ENCODE measurements at regions not wholly inside any gene's neighbourhood (a gene's known extent, or its start where the extent isn't known, plus 50 kb on each side); places are given as distances from the start of the nearest gene placed in this dataset.

DNA sequence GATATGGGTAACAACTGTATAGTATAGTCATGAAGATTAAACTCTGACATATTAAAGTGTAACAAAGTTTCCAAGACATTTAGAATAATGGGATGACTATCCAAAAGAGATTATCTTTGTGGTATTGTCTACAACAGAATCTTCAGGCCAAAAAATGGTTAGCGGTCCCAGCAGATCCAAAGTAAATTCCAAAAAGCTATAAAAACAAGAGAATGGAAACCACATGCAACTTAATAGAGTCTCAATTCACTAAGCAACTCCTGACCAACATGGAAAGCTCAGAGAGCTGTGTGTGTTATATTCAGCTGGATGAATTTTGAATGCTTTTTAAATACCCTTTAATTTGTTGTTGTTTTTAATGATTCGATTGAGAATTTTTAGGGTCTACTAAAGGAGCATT, 688.2 kb downstream of the CETN3 start:
- no peak for TF ChIP-seq CTCF (IDR thresholded peaks at IDR 0.05; ENCODE audit: partially characterized antibody, unreplicated experiment)
- no peaks in the 10 kb centered on the region for H3K36me3 Mint-ChIP-seq (ENCODE audit: unreplicated experiment)
- no peak overlapping the region for H3K4me3 Mint-ChIP-seq (ENCODE audit: unreplicated experiment)
- peaks cover 3% of the 10 kb centered on the region for H3K27me3 Mint-ChIP-seq (ENCODE audit: unreplicated experiment)
- peaks cover 9% of the 10 kb centered on the region for H3K4me1 Mint-ChIP-seq (ENCODE audit: low read depth, unreplicated experiment)
- no peaks in the 10 kb centered on the region for H3K9me3 Mint-ChIP-seq (ENCODE audit: unreplicated experiment)
- no peak overlapping the region for H3K27ac Mint-ChIP-seq (ENCODE audit: unreplicated experiment)
- DNase-seq = no peak

DNA sequence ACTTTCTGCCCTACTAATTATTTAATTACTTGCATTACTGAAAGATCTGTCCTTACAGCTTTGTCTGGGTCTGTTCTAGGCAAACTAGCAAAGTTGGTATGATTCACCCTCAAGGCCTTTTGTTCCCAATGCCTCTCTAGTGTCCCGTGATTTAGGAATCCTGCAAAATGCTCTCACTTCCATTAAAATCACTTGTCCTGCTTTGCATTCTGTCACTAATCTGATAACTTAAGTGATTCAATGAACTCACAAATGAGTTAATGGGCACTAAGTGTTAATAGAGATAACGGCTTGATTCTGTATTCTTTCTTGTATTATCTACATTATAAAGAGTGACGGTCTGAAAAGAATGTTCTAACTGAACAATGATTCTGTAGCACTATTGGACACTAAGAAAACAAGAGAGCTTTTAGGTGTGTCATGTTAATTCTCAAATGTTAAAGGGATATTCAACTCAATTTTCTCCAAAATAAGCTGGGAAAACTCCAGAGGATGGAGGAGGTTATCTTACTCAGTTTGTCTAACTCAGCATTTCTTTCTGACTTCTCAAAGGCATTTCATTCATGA, 697.3 kb downstream of the CETN3 start:
- Mint-ChIP-seq H3K36me3 (ENCODE audit: unreplicated experiment) (no peaks in the 10 kb centered on the region), H3K4me1 (ENCODE audit: low read depth, unreplicated experiment) (no peaks in the 10 kb centered on the region), H3K27ac (ENCODE audit: unreplicated experiment) (no peak overlapping the region), H3K9me3 (ENCODE audit: unreplicated experiment) (no peaks in the 10 kb centered on the region), H3K4me3 (ENCODE audit: unreplicated experiment) (no peak overlapping the region), H3K27me3 (ENCODE audit: unreplicated experiment) (no peaks in the 10 kb centered on the region)
- TF ChIP-seq CTCF (IDR thresholded peaks at IDR 0.05; ENCODE audit: partially characterized antibody, unreplicated experiment) = no peak
- no peak for DNase-seq

GRCh38 chr5:89711526-89711925, 698.0 kb downstream of the CETN3 start:
- no peaks in the 10 kb centered on the region for H3K4me1 Mint-ChIP-seq (ENCODE audit: low read depth, unreplicated experiment)
- no peak for TF ChIP-seq CTCF (IDR thresholded peaks at IDR 0.05; ENCODE audit: partially characterized antibody, unreplicated experiment)

GRCh38 chr5:89710006-89710405, 699.5 kb downstream of the CETN3 start:
- Mint-ChIP-seq H3K36me3 (ENCODE audit: unreplicated experiment) (no peaks in the 10 kb centered on the region), H3K4me3 (ENCODE audit: unreplicated experiment) (no peak overlapping the region), H3K9me3 (ENCODE audit: unreplicated experiment) (no peaks in the 10 kb centered on the region), H3K27me3 (ENCODE audit: unreplicated experiment) (no peaks in the 10 kb centered on the region), H3K27ac (ENCODE audit: unreplicated experiment) (no peak overlapping the region), H3K4me1 (ENCODE audit: low read depth, unreplicated experiment) (no peaks in the 10 kb centered on the region)
- TF ChIP-seq CTCF (IDR thresholded peaks at IDR 0.05; ENCODE audit: partially characterized antibody, unreplicated experiment) = no peak
- DNase-seq = no peak

More at GRCh38 chr5:89711526-89711925, 698.0 kb downstream of the CETN3 start:
- no peak overlapping the region for H3K4me3 Mint-ChIP-seq (ENCODE audit: unreplicated experiment)
- H3K9me3 Mint-ChIP-seq (ENCODE audit: unreplicated experiment) = no peaks in the 10 kb centered on the region
- H3K27me3 Mint-ChIP-seq (ENCODE audit: unreplicated experiment) = no peaks in the 10 kb centered on the region
- H3K27ac Mint-ChIP-seq (ENCODE audit: unreplicated experiment) = no peak overlapping the region
- no peaks in the 10 kb centered on the region for H3K36me3 Mint-ChIP-seq (ENCODE audit: unreplicated experiment)
- DNase-seq = no peak

GRCh38 chr5:89707891-89708290, 701.7 kb downstream of the CETN3 start:
- Mint-ChIP-seq H3K36me3 (ENCODE audit: unreplicated experiment) (no peaks in the 10 kb centered on the region), H3K4me3 (ENCODE audit: unreplicated experiment) (no peak overlapping the region), H3K9me3 (ENCODE audit: unreplicated experiment) (no peaks in the 10 kb centered on the region), H3K4me1 (ENCODE audit: low read depth, unreplicated experiment) (no peaks in the 10 kb centered on the region), H3K27me3 (ENCODE audit: unreplicated experiment) (no peaks in the 10 kb centered on the region), H3K27ac (ENCODE audit: unreplicated experiment) (no peak overlapping the region)
- no peak for DNase-seq
- no peak for TF ChIP-seq CTCF (IDR thresholded peaks at IDR 0.05; ENCODE audit: partially characterized antibody, unreplicated experiment)
